Umbilical cord (tissue), 1 donor: ENCODE measurements at regions not wholly inside any gene's neighbourhood (a gene's known extent, or its start where the extent isn't known, plus 50 kb on each side); places are given as distances from the start of the nearest gene placed in this dataset.

Experiments used
- DNase-seq: peaks from one replicate; pipeline ENCODE4 v3.0.0-alpha.2; 2015; ENCODE audit warnings: low spot score

- no peak for DNase-seq
Measured at GRCh38 chr21:27152996-27153395, 186.1 kb upstream of the ADAMTS5 start.

- peak; percentile 31 for DNase-seq
Measured at GRCh38 chr21:27149034-27149433, 182.1 kb upstream of the ADAMTS5 start.

- no peak for DNase-seq
Measured at GRCh38 chr21:27146268-27146667, 179.4 kb upstream of the ADAMTS5 start.

GRCh38 chr21:27145134-27145798, 178.4 kb upstream of the ADAMTS5 start:
- DNase-seq = no peak

GRCh38 chr21:27143476-27143875, 176.6 kb upstream of the ADAMTS5 start:
- DNase-seq = no peak

GRCh38 chr21:27139526-27139925, 172.6 kb upstream of the ADAMTS5 start:
- no peak for DNase-seq

- no peak for DNase-seq
Measured at GRCh38 chr21:27134516-27134915, 167.6 kb upstream of the ADAMTS5 start.

GRCh38 chr21:27132266-27132665, 165.4 kb upstream of the ADAMTS5 start:
- no peak for DNase-seq

- no peak for DNase-seq
Measured at GRCh38 chr21:27130154-27130553, 163.3 kb upstream of the ADAMTS5 start.

GRCh38 chr21:27129694-27130093, 162.8 kb upstream of the ADAMTS5 start:
- no peak for DNase-seq

- DNase-seq = no peak
Measured at GRCh38 chr21:27129215-27129614, 162.3 kb upstream of the ADAMTS5 start.

- no peak for DNase-seq
Measured at GRCh38 chr21:27126140-27126539, 159.3 kb upstream of the ADAMTS5 start.

- DNase-seq = no peak
Measured at GRCh38 chr21:27122686-27123085, 155.8 kb upstream of the ADAMTS5 start.

- DNase-seq = no peak
Measured at GRCh38 chr21:27114111-27114510, 147.2 kb upstream of the ADAMTS5 start.

GRCh38 chr21:27112186-27112585, 145.3 kb upstream of the ADAMTS5 start:
- DNase-seq = no peak

GRCh38 chr21:27110956-27111355, 144.1 kb upstream of the ADAMTS5 start:
- DNase-seq = no peak

- DNase-seq = no peak
Measured at GRCh38 chr21:27108701-27109100, 141.8 kb upstream of the ADAMTS5 start.

GRCh38 chr21:27108228-27108627, 141.3 kb upstream of the ADAMTS5 start:
- DNase-seq = peak; percentile 92

GRCh38 chr21:27104846-27105431, 138.1 kb upstream of the ADAMTS5 start:
- DNase-seq = no peak

- no peak for DNase-seq
Measured at GRCh38 chr21:27103768-27104167, 136.9 kb upstream of the ADAMTS5 start.

GRCh38 chr21:27101523-27101922, 134.6 kb upstream of the ADAMTS5 start:
- no peak for DNase-seq

GRCh38 chr21:27094184-27094948, 127.5 kb upstream of the ADAMTS5 start:
- DNase-seq = no peak

- no peak for DNase-seq
Measured at GRCh38 chr21:27086630-27087029, 119.7 kb upstream of the ADAMTS5 start.
